NCI-H2081 (cell line): ENCODE measurements at regions not wholly inside any gene's neighbourhood (a gene's known extent, or its start where the extent isn't known, plus 50 kb on each side); places are given as distances from the start of the nearest gene placed in this dataset.

Source experiments
- DNase-seq, 2 experiments: peaks; one replicate each; lab custom pipeline; 2025; lab: John Stamatoyannopoulos, UW

GRCh38 chr12:124430491-124430890 is 135.6 kb downstream of the RFLNA start:
- DNase-seq = no peak

GRCh38 chr12:124429535-124429934 is 134.6 kb downstream of the RFLNA start:
- DNase-seq = no peak

GRCh38 chr12:124428792-124429281 is 133.9 kb downstream of the RFLNA start:
- no peak for DNase-seq

- no peak for DNase-seq
Measured at GRCh38 chr12:124428136-124428791, 133.4 kb downstream of the RFLNA start.

GRCh38 chr12:124426594-124427555 is 132.0 kb downstream of the RFLNA start:
- DNase-seq = no peak

GRCh38 chr12:124425667-124426066 is 130.8 kb downstream of the RFLNA start:
- DNase-seq = no peak

- DNase-seq = no peak
Measured at GRCh38 chr12:124424516-124424905, 129.6 kb downstream of the RFLNA start.

- no peak for DNase-seq
Measured at GRCh38 chr12:124423761-124424515, 129.0 kb downstream of the RFLNA start.

GRCh38 chr12:124422570-124423523 is 128.0 kb downstream of the RFLNA start:
- peak; percentile 84 to 90 for DNase-seq

- peak; percentile 85 to 89 for DNase-seq
Measured at GRCh38 chr12:124422142-124422569, 127.3 kb downstream of the RFLNA start.

- DNase-seq = no peak
Measured at GRCh38 chr12:124420996-124421674, 126.2 kb downstream of the RFLNA start.

GRCh38 chr12:124420041-124420995 is 125.4 kb downstream of the RFLNA start:
- no peak for DNase-seq

GRCh38 chr12:124419292-124420040 is 124.6 kb downstream of the RFLNA start:
- DNase-seq = no peak

- DNase-seq = no peak
Measured at GRCh38 chr12:124418791-124419190, 123.9 kb downstream of the RFLNA start.

- DNase-seq = no peak
Measured at GRCh38 chr12:124418156-124418555, 123.3 kb downstream of the RFLNA start.

GRCh38 chr12:124416516-124417395 is 121.9 kb downstream of the RFLNA start:
- no peak for DNase-seq

GRCh38 chr12:124415064-124415463 is 120.2 kb downstream of the RFLNA start:
- DNase-seq = no peak

GRCh38 chr12:124413915-124414314 is 119.0 kb downstream of the RFLNA start:
- no peak for DNase-seq
